SJSA1 (cell line): ENCODE measurements at regions not wholly inside any gene's neighbourhood (a gene's known extent, or its start where the extent isn't known, plus 50 kb on each side); places are given as distances from the start of the nearest gene placed in this dataset.
"Not testable (repeated sequence)": the region's sequence is repeated elsewhere in the genome, so short reads cannot be mapped to it uniquely, and the experiment has no call there.

Experiments
- DNase-seq, 2 experiments: peaks; one replicate each; pipeline ENCODE4 v3.0.0-alpha.2; 2015 to 2020; ENCODE audit warnings: low spot score in 2 of 2, low read depth in 1 of 2
- H3K27ac ChIP-seq: fragments of 250-450 bp; sonication (Bioruptor Pico); 2 replicates; pipeline ENCODE4 v1.5.1; 2020; ENCODE audit warnings: mild to moderate bottlenecking, moderate library complexity
- H3K27me3 ChIP-seq: fragments of 250-450 bp; sonication (Bioruptor Pico); replicated peaks from 2 replicates; pipeline ENCODE4 v1.5.1; 2020; ENCODE audit warnings: mild to moderate bottlenecking, moderate library complexity
- H3K36me3 ChIP-seq: fragments of 250-450 bp; sonication (Bioruptor Pico); 2 replicates; pipeline ENCODE4 v1.5.1; 2020; ENCODE audit warnings: mild to moderate bottlenecking
- H3K4me1 ChIP-seq: fragments of 250-450 bp; sonication (Bioruptor Pico); replicated peaks from 2 replicates; pipeline ENCODE4 v1.6.1; 2021; ENCODE audit warnings: mild to moderate bottlenecking
- H3K4me3 ChIP-seq: fragments of 250-450 bp; sonication (Bioruptor Pico); 2 replicates; pipeline ENCODE4 v1.5.1; 2020; ENCODE audit warnings: mild to moderate bottlenecking
- H3K9me3 ChIP-seq: fragments of 250-450 bp; sonication (Bioruptor Pico); replicated peaks from 2 replicates; pipeline ENCODE4 v1.5.1; 2020; ENCODE audit warnings: mild to moderate bottlenecking

DNA sequence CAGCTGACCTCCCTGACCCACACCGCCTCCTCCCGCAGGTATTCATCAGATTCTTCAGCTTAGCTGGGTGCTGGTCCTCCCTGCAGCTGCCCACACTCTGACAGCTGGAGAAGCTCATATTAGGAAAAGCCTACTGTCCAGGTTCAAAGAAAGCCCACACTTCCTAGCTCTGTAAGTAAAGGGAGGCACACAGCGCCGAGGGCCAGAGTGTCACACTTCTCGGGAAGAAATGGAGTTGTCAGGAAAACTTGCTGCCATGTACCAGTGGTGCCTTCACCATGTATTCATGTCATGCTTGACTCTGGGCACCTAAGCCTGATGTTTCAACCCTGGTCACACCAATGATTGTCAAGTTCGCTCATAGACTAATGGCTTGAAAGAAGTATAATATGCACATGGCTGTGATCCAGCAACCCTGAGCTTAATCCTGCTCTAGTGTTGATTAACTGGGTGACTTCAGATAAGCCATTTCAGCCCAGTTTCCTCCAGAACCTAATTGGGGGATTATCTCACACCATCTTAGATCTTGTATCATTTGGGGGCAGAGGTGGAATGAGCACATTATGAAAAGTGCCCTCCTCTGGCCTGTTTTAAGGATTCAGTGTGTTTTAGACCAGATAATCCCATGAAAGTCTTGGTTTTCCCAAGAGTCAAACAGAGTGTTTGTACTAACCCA, 180.3 kb upstream of the PARD3B start:
- no peaks in the 10 kb centered on the region for H3K27me3 ChIP-seq
- no peak overlapping the region for H3K4me3 ChIP-seq
- no peak for DNase-seq
- no peaks in the 10 kb centered on the region for H3K9me3 ChIP-seq
- no peak overlapping the region for H3K27ac ChIP-seq
- no peaks in the 10 kb centered on the region for H3K36me3 ChIP-seq
- peaks cover 24% of the 10 kb centered on the region for H3K4me1 ChIP-seq

DNA sequence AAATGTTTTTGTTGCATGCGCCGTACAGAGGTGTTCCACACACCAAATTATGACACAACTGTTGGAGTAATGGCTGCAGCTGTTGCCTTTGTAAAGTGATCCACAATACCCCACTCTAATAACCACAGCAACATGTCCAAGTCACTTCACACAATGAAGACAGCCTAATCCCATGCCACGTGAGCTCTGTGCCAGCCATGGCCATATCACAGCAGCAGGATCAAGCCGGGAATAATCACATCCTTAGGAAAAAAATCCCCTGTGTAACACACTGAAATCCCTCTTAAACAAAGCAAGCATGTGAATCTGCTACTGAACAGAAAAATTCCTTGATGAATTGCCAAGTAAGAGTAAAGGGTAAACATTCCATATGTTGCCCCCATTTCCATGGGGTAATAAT, 179.5 kb upstream of the PARD3B start:
- Histone ChIP-seq H3K4me3 (no peak overlapping the region), H3K9me3 (no peaks in the 10 kb centered on the region), H3K4me1 (peaks cover 30% of the 10 kb centered on the region), H3K27me3 (no peaks in the 10 kb centered on the region), H3K36me3 (no peaks in the 10 kb centered on the region), H3K27ac (peak overlapping the region; percentile 40; the same call in 1 of the 2 replicates)
- DNase-seq: peak in 1 of 2 experiments; percentile 26

DNA sequence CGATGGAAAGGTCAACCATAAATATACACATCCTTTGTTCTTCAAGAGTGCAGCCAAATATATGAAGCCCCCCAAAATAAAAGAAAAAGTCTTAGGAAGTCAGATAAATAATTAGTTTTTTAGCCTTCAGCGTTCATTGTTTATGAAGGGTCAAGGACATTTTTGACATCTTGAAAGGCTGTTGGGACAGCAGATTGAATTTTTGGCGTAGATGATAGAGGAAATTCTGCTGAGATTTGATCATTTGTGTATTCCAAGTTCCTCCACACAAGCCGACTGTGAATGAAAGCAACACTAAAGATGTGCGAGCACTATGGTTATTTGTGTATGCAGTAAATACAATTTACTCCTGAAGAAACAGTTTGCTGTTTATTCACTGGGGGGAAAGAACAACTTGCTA, 177.8 kb upstream of the PARD3B start:
- peaks cover 30% of the 10 kb centered on the region for H3K4me1 ChIP-seq
- H3K27ac ChIP-seq: no peak overlapping the region
- no peaks in the 10 kb centered on the region for H3K36me3 ChIP-seq
- no peaks in the 10 kb centered on the region for H3K9me3 ChIP-seq
- DNase-seq: no peak
- H3K4me3 ChIP-seq: no peak overlapping the region
- no peaks in the 10 kb centered on the region for H3K27me3 ChIP-seq

DNA sequence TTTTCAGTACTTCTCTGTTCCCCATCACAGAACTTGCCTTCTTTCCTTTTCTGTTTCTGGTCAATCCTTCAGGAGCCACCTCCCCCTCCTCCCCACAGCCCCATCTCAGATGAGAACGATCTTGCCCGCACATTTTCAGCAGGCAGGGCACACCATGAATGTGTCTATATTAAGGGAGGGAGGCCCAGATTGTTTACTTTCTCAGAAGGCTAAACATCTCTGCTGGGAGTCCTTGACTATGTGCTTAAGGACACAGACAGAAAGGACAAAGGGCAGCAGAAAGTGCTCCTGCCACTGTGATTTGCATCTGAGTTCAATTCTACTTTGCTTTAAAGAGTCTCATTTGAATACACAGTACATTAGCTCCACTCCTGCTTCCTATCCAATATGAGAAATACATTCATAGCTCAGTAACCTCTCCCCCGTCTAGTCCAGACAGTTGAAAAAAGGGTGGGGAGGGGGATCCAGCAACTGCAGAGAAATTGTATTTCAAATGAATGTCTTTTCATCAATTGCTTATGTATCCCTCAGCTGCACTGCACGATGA, 175.0 kb upstream of the PARD3B start:
- no peaks in the 10 kb centered on the region for H3K27me3 ChIP-seq
- H3K27ac ChIP-seq: no peak overlapping the region
- peaks cover 30% of the 10 kb centered on the region for H3K4me1 ChIP-seq
- DNase-seq: peak in 1 of 2 experiments; percentile 19
- H3K36me3 ChIP-seq: no peaks in the 10 kb centered on the region
- H3K9me3 ChIP-seq: no peaks in the 10 kb centered on the region
- no peak overlapping the region for H3K4me3 ChIP-seq

DNA sequence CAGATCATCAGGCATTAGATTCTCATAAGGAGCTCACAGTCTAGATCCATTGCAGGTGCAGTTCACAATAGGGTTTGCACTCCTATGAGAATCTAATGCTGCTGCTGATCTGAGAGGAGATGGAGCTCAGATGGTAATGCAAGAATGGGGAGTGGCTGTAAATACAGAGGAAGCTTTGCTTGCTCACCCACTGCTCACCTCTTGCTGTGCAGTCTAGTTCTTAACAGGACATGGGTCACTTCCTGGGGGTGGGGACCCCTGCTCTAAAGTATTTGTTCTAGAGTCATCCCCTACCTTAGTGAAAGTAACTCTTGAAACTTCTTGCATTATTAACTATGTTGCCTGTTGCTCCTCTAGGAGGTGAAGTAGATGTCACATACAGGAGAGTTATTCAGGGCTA, 171.3 kb upstream of the PARD3B start:
- H3K36me3 ChIP-seq: no peaks in the 10 kb centered on the region
- DNase-seq: no peak
- peaks cover 8% of the 10 kb centered on the region for H3K4me1 ChIP-seq
- no peaks in the 10 kb centered on the region for H3K27me3 ChIP-seq
- no peaks in the 10 kb centered on the region for H3K9me3 ChIP-seq
- no peak overlapping the region for H3K27ac ChIP-seq
- H3K4me3 ChIP-seq: no peak overlapping the region

DNA sequence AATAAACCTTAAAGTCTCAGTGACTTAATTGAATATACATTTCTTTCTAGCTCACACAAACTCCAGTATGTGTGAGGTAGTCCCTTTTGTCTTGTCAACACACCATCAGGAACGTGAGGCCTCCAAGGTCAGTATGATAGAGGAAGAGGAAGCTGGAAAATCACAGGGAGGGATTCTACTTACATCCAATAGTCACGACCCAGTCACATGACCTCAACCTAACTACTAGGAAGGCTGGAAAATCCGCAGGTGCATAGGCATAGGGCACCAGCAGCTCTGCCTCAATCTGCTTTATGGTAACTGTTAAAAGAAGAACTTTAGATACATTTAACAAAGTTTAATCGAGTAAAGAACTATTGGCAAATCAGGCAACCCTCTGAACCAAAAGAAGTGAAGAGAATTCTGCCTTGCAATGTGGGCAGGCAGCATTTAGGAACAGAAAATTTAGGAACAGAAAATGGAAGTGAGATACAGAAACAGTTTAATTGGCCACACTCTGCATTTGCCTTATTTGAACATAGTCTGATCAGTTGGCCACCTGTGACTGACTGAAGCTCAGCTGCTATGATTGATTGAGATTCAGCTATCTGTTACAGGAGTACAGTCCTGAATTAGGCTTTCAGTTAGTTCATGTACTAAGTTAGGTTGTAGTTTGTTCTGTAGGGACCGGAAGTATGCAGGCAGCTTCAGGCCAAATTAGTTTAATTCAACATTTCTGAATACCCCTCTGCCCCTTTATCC, 165.0 kb upstream of the PARD3B start:
- Histone ChIP-seq H3K4me3 (no peak overlapping the region), H3K27me3 (no peaks in the 10 kb centered on the region), H3K4me1 (no peaks in the 10 kb centered on the region), H3K9me3 (no peaks in the 10 kb centered on the region), H3K36me3 (no peaks in the 10 kb centered on the region), H3K27ac (no peak overlapping the region)
- DNase-seq: no peak

DNA sequence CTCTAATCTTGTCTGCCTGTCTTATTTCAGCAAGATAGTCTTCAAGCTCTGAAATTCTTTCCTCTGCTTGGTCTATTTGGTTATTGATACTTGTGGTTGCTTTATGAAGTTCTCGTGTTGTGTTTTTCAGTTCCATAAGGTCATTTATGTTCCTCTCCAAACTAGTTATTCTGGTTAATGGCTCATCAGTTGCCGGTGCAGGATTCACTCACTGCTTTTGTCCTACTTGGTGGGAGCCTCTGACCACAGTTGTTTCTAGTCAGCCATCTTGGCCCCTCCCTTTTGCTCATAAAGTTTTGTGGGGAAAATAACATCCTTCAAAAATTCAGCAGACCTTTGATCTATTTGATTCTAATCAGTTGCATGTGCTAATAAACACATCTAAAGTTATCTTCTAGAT, 158.6 kb upstream of the PARD3B start:
- Histone ChIP-seq H3K36me3 (no peaks in the 10 kb centered on the region), H3K9me3 (no peaks in the 10 kb centered on the region), H3K4me1 (no peaks in the 10 kb centered on the region), H3K27me3 (no peaks in the 10 kb centered on the region), H3K4me3 (no peak overlapping the region), H3K27ac (no peak overlapping the region)
- DNase-seq: no peak

DNA sequence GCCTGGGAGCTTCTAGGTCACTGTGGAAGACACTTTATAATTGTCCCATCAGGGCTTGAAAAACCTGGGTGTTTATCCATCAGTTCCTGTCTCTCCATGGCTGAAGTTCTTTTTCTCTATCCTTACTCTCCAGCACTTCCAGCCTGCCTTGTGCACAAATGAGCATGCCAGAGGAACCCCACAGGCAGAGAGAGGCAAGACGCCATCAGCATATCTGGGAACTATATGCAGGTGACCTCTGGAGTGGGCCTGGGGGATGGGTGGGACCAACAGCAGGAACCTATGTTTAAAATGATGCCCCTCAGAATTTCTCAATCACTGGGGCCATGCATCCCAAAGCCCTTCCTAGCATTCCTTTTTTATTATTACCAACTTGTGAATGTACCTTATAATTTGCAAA, 156.2 kb upstream of the PARD3B start:
- no peaks in the 10 kb centered on the region for H3K4me1 ChIP-seq
- H3K4me3 ChIP-seq: no peak overlapping the region
- no peak overlapping the region for H3K27ac ChIP-seq
- DNase-seq: no peak
- H3K9me3 ChIP-seq: no peaks in the 10 kb centered on the region
- no peaks in the 10 kb centered on the region for H3K27me3 ChIP-seq
- no peaks in the 10 kb centered on the region for H3K36me3 ChIP-seq

DNA sequence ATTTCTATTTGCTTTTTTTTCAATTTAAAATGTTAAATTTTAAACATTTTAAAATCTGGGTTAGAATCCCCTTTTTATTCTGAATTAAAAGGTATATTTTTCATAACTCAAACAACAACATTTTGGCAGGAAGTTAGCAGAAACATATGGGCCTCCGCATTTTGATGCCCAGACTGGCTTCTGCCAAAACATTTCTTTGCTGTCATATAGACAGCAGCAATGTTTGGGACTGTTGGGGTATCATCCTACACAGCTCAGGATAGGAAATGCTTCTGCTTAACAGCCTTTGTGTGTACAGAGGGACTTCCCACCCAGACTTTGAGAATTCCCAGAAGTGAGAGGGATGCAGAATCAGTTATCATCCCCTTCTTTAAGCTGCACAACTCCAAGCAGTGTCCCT, 155.4 kb upstream of the PARD3B start:
- no peak for DNase-seq
- Histone ChIP-seq H3K4me3 (no peak overlapping the region), H3K27me3 (no peaks in the 10 kb centered on the region), H3K9me3 (no peaks in the 10 kb centered on the region), H3K36me3 (no peaks in the 10 kb centered on the region), H3K4me1 (no peaks in the 10 kb centered on the region), H3K27ac (no peak overlapping the region)

DNA sequence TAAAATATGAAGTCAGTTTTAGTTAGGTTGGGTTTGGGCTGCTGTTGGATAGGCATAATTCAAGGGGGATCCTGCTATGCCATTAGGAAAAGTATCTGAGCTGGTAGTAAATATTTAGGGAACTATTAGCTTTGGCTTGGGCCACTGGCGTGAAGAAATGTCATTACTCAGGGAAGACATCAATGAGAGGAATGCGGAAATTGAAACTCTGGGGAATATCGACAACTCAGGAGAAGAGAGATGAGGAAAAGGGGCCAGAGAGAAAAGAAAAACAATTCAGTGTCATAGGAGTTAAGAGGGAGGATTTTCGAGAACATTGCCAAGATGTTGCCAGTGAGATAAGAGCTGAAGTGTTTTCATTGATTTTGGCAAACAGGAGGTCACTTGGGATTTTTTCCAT, 149.7 kb upstream of the PARD3B start:
- no peak overlapping the region for H3K27ac ChIP-seq

DNA sequence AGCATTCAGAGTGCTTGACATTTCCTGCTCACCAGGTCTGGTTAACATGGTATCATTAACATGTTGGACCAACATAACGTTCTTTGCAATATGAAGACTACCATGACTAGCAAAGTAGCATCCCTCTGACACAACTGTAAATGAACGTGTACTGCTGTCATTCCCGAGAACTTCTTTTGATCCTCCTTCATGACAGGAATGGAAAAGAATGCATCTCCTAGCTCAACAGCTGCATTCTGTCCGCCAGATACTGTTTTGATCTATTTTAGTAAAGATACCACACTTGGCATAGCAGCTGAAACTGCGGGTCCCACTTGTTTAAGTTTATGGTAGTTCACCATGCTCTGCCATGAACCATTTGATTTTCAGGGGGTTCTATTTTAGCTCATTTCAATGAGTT, 144.2 kb upstream of the PARD3B start:
- no peak for DNase-seq

More for the DNA sequence above, 149.7 kb upstream of the PARD3B start:
- Histone ChIP-seq H3K4me1 (no peaks in the 10 kb centered on the region), H3K36me3 (no peaks in the 10 kb centered on the region), H3K27me3 (no peaks in the 10 kb centered on the region), H3K9me3 (no peaks in the 10 kb centered on the region), H3K4me3 (no peak overlapping the region)
- DNase-seq: no peak

DNA sequence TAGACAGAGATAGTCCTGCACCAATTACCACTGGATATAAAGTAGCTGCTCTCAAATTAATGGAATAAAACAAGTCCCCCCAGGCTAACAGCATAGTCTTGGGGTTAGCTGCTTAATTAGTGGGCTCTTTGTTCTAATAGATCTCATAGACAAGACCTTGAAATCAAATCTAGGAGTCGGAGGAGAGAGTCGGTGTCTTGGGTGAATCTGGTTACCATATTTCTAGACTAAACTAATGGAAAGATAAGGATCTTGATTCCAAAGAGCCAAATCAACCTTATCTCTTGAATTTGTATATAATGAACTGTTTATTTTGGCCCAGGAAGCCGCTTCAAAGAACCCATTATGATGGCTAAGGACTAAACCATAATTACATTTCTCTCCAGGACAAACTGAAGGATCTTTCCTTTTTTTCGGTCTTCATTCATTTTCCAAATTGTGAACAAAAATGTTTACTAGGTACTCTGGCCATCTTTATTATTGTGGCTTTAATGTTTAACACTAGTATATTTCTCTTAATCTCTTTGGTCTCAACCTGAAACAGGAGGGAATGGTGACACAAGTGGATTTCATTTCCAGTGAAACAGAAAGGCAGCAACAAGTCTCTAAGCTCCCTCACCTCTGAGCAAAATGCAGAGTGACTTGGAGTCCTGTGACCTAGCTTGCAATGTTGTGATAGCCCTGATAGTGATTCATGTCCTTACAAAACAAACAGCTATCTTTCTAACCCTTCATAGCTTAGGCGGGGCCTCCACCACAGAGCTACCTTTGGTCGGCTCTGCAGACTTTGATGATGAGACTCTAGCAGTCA, 137.9 kb upstream of the PARD3B start:
- Histone ChIP-seq H3K4me1 (peaks cover 14% of the 10 kb centered on the region), H3K27me3 (no peaks in the 10 kb centered on the region), H3K9me3 (no peaks in the 10 kb centered on the region; the same call in 1 of the 2 replicates), H3K27ac (no peak overlapping the region), H3K36me3 (no peaks in the 10 kb centered on the region), H3K4me3 (no peak overlapping the region)
- peak in 1 of 2 experiments; percentile 7 for DNase-seq

More for the DNA sequence above, 144.2 kb upstream of the PARD3B start:
- H3K4me3 ChIP-seq: no peak overlapping the region
- no peaks in the 10 kb centered on the region for H3K36me3 ChIP-seq
- H3K4me1 ChIP-seq: no peaks in the 10 kb centered on the region
- no peak overlapping the region for H3K27ac ChIP-seq
- no peaks in the 10 kb centered on the region; the same call in 1 of the 2 replicates for H3K9me3 ChIP-seq
- no peaks in the 10 kb centered on the region for H3K27me3 ChIP-seq

DNA sequence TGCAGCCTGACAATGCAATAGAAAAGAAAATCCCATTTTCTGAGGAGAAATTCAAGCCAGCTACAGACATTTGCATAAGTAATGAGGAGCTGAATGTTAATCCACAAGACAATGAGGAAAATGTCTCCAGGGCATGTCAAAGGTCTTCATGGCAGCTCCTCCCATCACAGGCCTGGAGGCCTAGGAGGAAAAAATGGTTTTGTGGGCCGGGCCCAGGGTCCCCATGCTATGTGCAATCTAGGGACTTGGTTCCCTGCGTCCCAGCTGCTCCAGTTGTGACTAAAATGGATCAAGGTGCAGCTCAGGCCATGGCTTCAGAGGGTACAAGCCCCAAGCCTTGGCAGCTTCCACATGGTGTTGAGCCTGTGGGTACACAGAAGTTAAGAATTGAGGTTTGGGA, 132.5 kb upstream of the PARD3B start:
- not testable (repeated sequence) for DNase-seq, H3K4me1 ChIP-seq

More for the DNA sequence above, 132.5 kb upstream of the PARD3B start:
- H3K27me3 ChIP-seq, H3K4me3 ChIP-seq, H3K9me3 ChIP-seq, H3K27ac ChIP-seq, H3K36me3 ChIP-seq: not testable (repeated sequence)
